Glutamatergic neuron (in vitro differentiated cells): ENCODE measurements at regions not wholly inside any gene's neighbourhood (a gene's known extent, or its start where the extent isn't known, plus 50 kb on each side); places are given as distances from the start of the nearest gene placed in this dataset.

ENCODE experiments used
- DNase-seq: peaks from one replicate; pipeline ENCODE4 v3.0.0; 2022
- H3K27ac Mint-ChIP-seq: one replicate; pipeline ENCODE4 v1.8.0; 2020; ENCODE audit warnings: mild to moderate bottlenecking, mixed read lengths, inconsistent platforms; ENCODE audit not compliant: unreplicated experiment
- H3K27me3 Mint-ChIP-seq: one replicate; pipeline ENCODE4 v1.8.0; 2020; ENCODE audit warnings: mild to moderate bottlenecking, moderate library complexity, mixed read lengths, inconsistent platforms; ENCODE audit not compliant: unreplicated experiment
- H3K36me3 Mint-ChIP-seq: one replicate; pipeline ENCODE4 v1.8.0; 2020; ENCODE audit warnings: mild to moderate bottlenecking, mixed read lengths, inconsistent platforms; ENCODE audit not compliant: unreplicated experiment
- H3K4me1 Mint-ChIP-seq: one replicate; pipeline ENCODE4 v1.8.0; 2020; ENCODE audit warnings: mild to moderate bottlenecking, low read depth, mixed read lengths, inconsistent platforms; ENCODE audit not compliant: unreplicated experiment
- H3K4me3 Mint-ChIP-seq: one replicate; pipeline ENCODE4 v1.8.0; 2020; ENCODE audit warnings: mild to moderate bottlenecking, mixed read lengths, inconsistent platforms; ENCODE audit not compliant: unreplicated experiment
- H3K9me3 Mint-ChIP-seq: one replicate; pipeline ENCODE4 v1.8.0; 2020; ENCODE audit warnings: mild to moderate bottlenecking, moderate library complexity, mixed read lengths, inconsistent platforms; ENCODE audit not compliant: unreplicated experiment
- TF ChIP-seq, protein P1 (sequence below): fragments of 200-600 bp; sonication (generic); IDR thresholded peaks from one replicate; pipeline ENCODE4 v1.5.0; 2021; ENCODE audit not compliant: partially characterized antibody, unreplicated experiment

DNA sequence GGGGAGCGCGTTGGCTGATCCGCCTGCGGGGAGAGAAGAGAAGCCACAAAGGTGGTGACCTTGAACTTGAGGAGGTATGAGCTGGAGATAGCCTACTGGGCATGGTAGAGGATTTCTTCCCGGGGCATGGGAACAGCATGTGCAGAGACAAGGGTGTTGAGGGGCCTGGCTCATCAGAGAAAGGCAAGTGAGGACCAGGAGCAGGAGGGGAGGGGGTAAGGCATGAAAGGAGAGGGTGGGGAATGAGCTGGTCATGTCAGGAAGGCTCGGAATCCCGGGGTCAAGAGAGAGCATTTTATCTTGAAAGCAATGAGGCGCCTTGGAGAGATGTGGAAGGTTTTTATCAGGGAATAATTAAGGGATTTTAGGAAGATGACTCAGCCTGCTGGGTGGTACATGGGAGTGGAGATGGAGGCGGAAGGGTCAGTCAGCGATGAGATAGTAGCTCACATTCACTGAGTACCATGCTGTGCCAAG lies 121.1 kb downstream of the LHX2 start:
- Mint-ChIP-seq H3K27me3 (peaks cover 8% of the 10 kb centered on the region), H3K9me3 (peaks cover 2% of the 10 kb centered on the region), H3K4me1 (peaks cover 7% of the 10 kb centered on the region), H3K27ac (no peak overlapping the region), H3K4me3 (no peak overlapping the region), H3K36me3 (no peaks in the 10 kb centered on the region)
- TF ChIP-seq, protein P1, sequence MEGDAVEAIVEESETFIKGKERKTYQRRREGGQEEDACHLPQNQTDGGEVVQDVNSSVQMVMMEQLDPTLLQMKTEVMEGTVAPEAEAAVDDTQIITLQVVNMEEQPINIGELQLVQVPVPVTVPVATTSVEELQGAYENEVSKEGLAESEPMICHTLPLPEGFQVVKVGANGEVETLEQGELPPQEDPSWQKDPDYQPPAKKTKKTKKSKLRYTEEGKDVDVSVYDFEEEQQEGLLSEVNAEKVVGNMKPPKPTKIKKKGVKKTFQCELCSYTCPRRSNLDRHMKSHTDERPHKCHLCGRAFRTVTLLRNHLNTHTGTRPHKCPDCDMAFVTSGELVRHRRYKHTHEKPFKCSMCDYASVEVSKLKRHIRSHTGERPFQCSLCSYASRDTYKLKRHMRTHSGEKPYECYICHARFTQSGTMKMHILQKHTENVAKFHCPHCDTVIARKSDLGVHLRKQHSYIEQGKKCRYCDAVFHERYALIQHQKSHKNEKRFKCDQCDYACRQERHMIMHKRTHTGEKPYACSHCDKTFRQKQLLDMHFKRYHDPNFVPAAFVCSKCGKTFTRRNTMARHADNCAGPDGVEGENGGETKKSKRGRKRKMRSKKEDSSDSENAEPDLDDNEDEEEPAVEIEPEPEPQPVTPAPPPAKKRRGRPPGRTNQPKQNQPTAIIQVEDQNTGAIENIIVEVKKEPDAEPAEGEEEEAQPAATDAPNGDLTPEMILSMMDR, result no peak
- no peak for DNase-seq

DNA sequence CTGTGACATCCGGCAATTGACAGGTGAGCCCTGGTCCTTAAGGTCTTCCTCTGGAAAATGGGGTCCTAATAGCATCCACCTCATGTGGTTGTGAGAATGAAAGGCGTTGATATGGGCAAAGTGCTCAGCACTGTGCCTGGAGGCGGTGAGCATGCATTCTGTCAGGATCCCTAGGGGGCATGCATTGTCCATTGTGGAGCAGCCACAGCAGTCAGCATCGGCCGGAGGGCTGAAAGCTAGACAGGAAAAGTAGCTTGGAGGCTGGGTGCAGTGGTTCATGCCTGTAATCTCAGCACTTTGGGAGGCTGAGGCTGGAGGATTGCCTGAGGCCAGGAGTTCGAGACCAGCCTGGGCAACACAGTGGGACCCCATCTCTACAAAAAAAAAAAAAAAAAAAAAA lies 122.2 kb downstream of the LHX2 start:
- TF ChIP-seq, protein P1, result no peak
- H3K4me1 Mint-ChIP-seq, result peaks cover 7% of the 10 kb centered on the region
- H3K36me3 Mint-ChIP-seq, result no peaks in the 10 kb centered on the region
- H3K27ac Mint-ChIP-seq, result peak overlapping the region; percentile 22
- H3K4me3 Mint-ChIP-seq, result no peak overlapping the region
- peaks cover 8% of the 10 kb centered on the region for H3K27me3 Mint-ChIP-seq
- peak; percentile 59 for DNase-seq
- peaks cover 2% of the 10 kb centered on the region for H3K9me3 Mint-ChIP-seq

DNA sequence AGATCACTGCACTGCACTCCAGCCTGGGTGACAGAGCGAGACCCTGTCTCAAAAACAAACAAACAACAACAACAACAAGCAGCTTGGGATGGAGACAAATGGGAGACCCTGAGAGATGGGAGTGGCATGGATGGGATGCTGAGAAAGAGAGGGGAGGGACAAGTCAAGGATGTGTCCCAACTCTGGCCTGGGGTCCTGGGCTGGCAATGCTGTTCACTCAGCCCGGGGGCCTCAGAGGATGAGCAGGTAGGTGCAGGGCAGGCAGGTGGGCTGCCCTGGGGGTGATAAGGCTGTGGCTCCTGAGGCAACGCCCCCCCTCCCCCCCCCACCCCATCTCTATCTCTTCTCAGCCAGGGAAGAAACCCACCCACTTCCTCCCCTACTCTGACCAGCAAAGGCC lies 123.0 kb downstream of the LHX2 start:
- H3K4me1 Mint-ChIP-seq, result peaks cover 7% of the 10 kb centered on the region
- peaks cover 2% of the 10 kb centered on the region for H3K9me3 Mint-ChIP-seq
- TF ChIP-seq, protein P1, result no peak
- H3K27me3 Mint-ChIP-seq, result peaks cover 5% of the 10 kb centered on the region
- no peak for DNase-seq
- no peaks in the 10 kb centered on the region for H3K36me3 Mint-ChIP-seq
- no peak overlapping the region for H3K27ac Mint-ChIP-seq
- H3K4me3 Mint-ChIP-seq, result no peak overlapping the region

DNA sequence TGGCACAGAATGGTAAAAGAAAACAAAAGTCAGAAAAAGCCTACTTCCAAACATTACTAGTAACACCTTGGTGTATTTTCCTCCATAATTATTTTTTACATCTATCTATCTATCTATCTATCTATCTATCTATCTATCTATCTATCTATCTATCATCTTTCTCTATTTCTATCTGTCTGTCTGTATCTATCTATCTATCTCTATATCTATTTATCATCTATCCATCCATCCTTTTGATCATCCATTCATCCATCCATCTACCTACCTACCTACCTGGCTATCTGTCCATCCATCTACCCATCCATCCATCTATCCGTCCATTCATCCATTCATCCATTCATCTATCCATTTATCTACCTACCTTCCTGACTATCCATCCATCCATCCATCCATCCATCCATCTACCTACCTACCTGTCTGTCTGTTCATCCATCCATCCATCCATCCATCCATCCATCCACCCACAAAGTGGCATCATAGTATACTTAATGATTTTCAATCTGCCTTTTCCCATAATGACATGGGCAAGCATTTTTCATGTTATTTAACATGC lies 121.9 kb upstream of the NEK6 start:
- TF ChIP-seq, protein P1, result no peak
- Mint-ChIP-seq H3K27me3 (peaks cover 5% of the 10 kb centered on the region), H3K4me3 (no peak overlapping the region), H3K27ac (no peak overlapping the region), H3K9me3 (peaks cover 2% of the 10 kb centered on the region), H3K36me3 (no peaks in the 10 kb centered on the region), H3K4me1 (peaks cover 7% of the 10 kb centered on the region)
- no peak for DNase-seq

DNA sequence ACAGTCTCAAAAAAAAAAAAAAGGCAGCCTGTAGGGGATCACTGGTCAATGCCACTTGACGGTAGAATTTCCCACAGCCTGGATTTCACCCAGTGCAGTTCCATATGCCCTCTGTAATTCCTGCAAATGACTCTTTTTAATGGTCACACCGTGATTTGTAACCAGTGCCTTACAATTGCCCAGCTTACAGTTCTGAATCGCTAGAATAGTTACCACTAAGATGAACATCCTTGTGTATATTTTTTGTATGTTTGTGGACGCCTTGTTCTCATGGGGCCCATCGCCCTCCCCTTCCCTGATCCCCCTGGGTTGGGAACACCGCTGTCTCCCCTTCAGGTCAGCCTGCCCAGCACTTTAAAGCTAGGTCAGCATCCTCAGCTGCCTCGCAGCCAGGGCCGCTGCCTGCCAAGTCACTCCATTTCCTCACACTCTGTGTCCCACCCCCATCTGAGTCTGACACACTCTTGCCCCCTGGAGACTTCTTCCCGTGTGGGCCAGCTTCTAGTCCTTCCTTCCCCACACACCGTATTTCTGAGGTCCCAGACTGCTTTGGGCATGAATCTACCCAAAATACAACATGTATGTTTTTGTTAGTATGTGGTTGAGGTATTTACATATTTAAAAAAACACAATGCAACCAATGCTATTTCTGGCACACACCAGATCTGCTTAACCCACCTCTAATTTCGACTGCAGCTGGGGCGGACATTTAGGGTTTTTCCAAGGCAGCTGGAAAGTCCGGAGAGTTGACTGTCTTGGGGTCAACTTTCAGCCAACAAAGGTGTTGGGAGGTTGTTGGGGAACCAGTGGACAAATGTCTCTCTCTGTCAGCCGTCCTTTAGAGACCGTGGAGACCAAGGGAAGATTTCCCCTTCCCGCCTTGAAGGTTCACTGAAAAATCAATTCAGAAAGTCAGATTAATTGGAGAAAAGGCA lies 120.5 kb upstream of the NEK6 start:
- H3K4me1 Mint-ChIP-seq, result peaks cover 7% of the 10 kb centered on the region
- no peak overlapping the region for H3K27ac Mint-ChIP-seq
- H3K36me3 Mint-ChIP-seq, result no peaks in the 10 kb centered on the region
- TF ChIP-seq, protein P1, result no peak
- H3K9me3 Mint-ChIP-seq, result no peaks in the 10 kb centered on the region
- DNase-seq, result no peak
- no peak overlapping the region for H3K4me3 Mint-ChIP-seq
- H3K27me3 Mint-ChIP-seq, result peaks cover 4% of the 10 kb centered on the region
